ENCODE measurements at regions not wholly inside any gene's neighbourhood (a gene's known extent, or its start where the extent isn't known, plus 50 kb on each side); places are given as distances from the start of the nearest gene placed in this dataset.

GRCh38 chr10:64014281-64014680 lies 493.1 kb downstream of the REEP3 start:
- TF ChIP-seq CTCF (IDR thresholded peaks at IDR 0.05) (no peak), POLR2A (IDR thresholded peaks at IDR 0.05) (no peak)

Measured in Peyer's patch (tissue), 4 donors.